ENCODE measurements at regions not wholly inside any gene's neighbourhood (a gene's known extent, or its start where the extent isn't known, plus 50 kb on each side); places are given as distances from the start of the nearest gene placed in this dataset.

DNA sequence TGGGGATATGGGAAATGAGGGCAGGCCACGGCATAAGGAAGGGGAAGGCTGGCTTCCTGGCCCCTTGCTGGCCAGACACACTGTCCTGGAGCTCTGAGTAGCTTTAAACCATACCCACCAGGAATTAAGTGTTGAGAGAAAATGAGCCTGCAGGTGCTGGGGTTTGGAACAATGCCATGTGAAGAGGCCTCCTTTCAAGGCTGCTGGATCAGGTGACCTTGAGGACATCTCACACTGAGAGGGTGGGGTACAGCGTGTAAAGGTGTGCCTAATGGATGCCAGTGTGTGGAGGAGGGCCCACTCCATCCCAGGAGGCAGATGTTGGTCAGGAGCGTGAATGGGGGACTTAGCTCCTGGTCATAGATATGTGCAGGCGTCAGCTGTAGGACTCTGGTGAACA is 74.8 kb upstream of the MLN start:
- TF ChIP-seq, protein P1, sequence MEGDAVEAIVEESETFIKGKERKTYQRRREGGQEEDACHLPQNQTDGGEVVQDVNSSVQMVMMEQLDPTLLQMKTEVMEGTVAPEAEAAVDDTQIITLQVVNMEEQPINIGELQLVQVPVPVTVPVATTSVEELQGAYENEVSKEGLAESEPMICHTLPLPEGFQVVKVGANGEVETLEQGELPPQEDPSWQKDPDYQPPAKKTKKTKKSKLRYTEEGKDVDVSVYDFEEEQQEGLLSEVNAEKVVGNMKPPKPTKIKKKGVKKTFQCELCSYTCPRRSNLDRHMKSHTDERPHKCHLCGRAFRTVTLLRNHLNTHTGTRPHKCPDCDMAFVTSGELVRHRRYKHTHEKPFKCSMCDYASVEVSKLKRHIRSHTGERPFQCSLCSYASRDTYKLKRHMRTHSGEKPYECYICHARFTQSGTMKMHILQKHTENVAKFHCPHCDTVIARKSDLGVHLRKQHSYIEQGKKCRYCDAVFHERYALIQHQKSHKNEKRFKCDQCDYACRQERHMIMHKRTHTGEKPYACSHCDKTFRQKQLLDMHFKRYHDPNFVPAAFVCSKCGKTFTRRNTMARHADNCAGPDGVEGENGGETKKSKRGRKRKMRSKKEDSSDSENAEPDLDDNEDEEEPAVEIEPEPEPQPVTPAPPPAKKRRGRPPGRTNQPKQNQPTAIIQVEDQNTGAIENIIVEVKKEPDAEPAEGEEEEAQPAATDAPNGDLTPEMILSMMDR (IDR thresholded peaks at IDR 0.05): no peak
- TF ChIP-seq POLR2A (IDR thresholded peaks at IDR 0.05) (no peak), POLR2AphosphoS5 (IDR thresholded peaks at IDR 0.05) (no peak)

All from breast epithelium (tissue), 3 donors.